ENCODE measurements at regions not wholly inside any gene's neighbourhood (a gene's known extent, or its start where the extent isn't known, plus 50 kb on each side); places are given as distances from the start of the nearest gene placed in this dataset.

- TF ChIP-seq CTCF (IDR thresholded peaks at IDR 0.05) = no peak
- no peak for TF ChIP-seq POLR2A (IDR thresholded peaks at IDR 0.05)
Observed at GRCh38 chr2:19810637-19811036, 91.1 kb downstream of the TTC32 start.

Data from adrenal gland (tissue), 5 donors.